ENCODE measurements at regions not wholly inside any gene's neighbourhood (a gene's known extent, or its start where the extent isn't known, plus 50 kb on each side); places are given as distances from the start of the nearest gene placed in this dataset.
A peak's percentile ranks its signal among the peaks of the same experiment; 100 is the strongest.

GRCh38 chr3:177610686-177611633 lies 413.7 kb upstream of the TBL1XR1 start:
- no peak overlapping the region for H3K9ac ChIP-seq (ENCODE audit: low read depth in 1 of 2, low read length in 2 of 2)
- H3K4me3 ChIP-seq (ENCODE audit: low read length in 2 of 2), result no peak overlapping the region
- H3K4me1 ChIP-seq (ENCODE audit: control insufficient read depth in 2 of 2, insufficient read depth in 2 of 2, low read length in 2 of 2), result peaks cover 3 to 19% of the 10 kb centered on the region in 2 donors
- no peak overlapping the region for H3K27ac ChIP-seq (ENCODE audit: low read depth in 2 of 2, low read length in 2 of 2)
- no peaks in the 10 kb centered on the region for H3K36me3 ChIP-seq (ENCODE audit: control insufficient read depth in 2 of 2, insufficient read depth in 2 of 2, low read length in 2 of 2)
- H3K27me3 ChIP-seq (ENCODE audit: control insufficient read depth in 2 of 2, insufficient read depth in 2 of 2, low read length in 2 of 2), result no peaks in the 10 kb centered on the region
- H3K9me3 ChIP-seq (ENCODE audit: control insufficient read depth in 2 of 2, low read length in 2 of 2), result no peaks in the 10 kb centered on the region

- Histone ChIP-seq H3K4me3 (ENCODE audit: low read length in 2 of 2) (no peak overlapping the region), H3K27ac (ENCODE audit: low read depth in 2 of 2, low read length in 2 of 2) (no peak overlapping the region), H3K9ac (ENCODE audit: low read depth in 1 of 2, low read length in 2 of 2) (no peak overlapping the region), H3K36me3 (ENCODE audit: control insufficient read depth in 2 of 2, insufficient read depth in 2 of 2, low read length in 2 of 2) (no peaks in the 10 kb centered on the region), H3K27me3 (ENCODE audit: control insufficient read depth in 2 of 2, insufficient read depth in 2 of 2, low read length in 2 of 2) (no peaks in the 10 kb centered on the region), H3K9me3 (ENCODE audit: control insufficient read depth in 2 of 2, low read length in 2 of 2) (no peaks in the 10 kb centered on the region), H3K4me1 (ENCODE audit: control insufficient read depth in 2 of 2, insufficient read depth in 2 of 2, low read length in 2 of 2) (peaks cover 3 to 19% of the 10 kb centered on the region in 2 donors)
These were observed 414.6 kb upstream of the TBL1XR1 start for GRCh38 chr3:177611752-177612334.

GRCh38 chr3:177613901-177614300 lies 416.6 kb upstream of the TBL1XR1 start:
- peaks cover 3 to 19% of the 10 kb centered on the region in 2 donors for H3K4me1 ChIP-seq (ENCODE audit: control insufficient read depth in 2 of 2, insufficient read depth in 2 of 2, low read length in 2 of 2)
- H3K36me3 ChIP-seq (ENCODE audit: control insufficient read depth in 2 of 2, insufficient read depth in 2 of 2, low read length in 2 of 2), result no peaks in the 10 kb centered on the region
- H3K27ac ChIP-seq (ENCODE audit: low read depth in 2 of 2, low read length in 2 of 2), result no peak overlapping the region
- no peak overlapping the region for H3K4me3 ChIP-seq (ENCODE audit: low read length in 2 of 2)
- no peaks in the 10 kb centered on the region for H3K9me3 ChIP-seq (ENCODE audit: control insufficient read depth in 2 of 2, low read length in 2 of 2)
- H3K27me3 ChIP-seq (ENCODE audit: control insufficient read depth in 2 of 2, insufficient read depth in 2 of 2, low read length in 2 of 2), result no peaks in the 10 kb centered on the region
- H3K9ac ChIP-seq (ENCODE audit: low read depth in 1 of 2, low read length in 2 of 2), result no peak overlapping the region

GRCh38 chr3:177615015-177615414 lies 417.7 kb upstream of the TBL1XR1 start:
- Histone ChIP-seq H3K4me1 (ENCODE audit: control insufficient read depth in 2 of 2, insufficient read depth in 2 of 2, low read length in 2 of 2) (peaks cover 3 to 19% of the 10 kb centered on the region in 2 donors), H3K27me3 (ENCODE audit: control insufficient read depth in 2 of 2, insufficient read depth in 2 of 2, low read length in 2 of 2) (no peaks in the 10 kb centered on the region), H3K9ac (ENCODE audit: low read depth in 1 of 2, low read length in 2 of 2) (no peak overlapping the region), H3K36me3 (ENCODE audit: control insufficient read depth in 2 of 2, insufficient read depth in 2 of 2, low read length in 2 of 2) (no peaks in the 10 kb centered on the region), H3K4me3 (ENCODE audit: low read length in 2 of 2) (no peak overlapping the region), H3K9me3 (ENCODE audit: control insufficient read depth in 2 of 2, low read length in 2 of 2) (no peaks in the 10 kb centered on the region), H3K27ac (ENCODE audit: low read depth in 2 of 2, low read length in 2 of 2) (no peak overlapping the region)

GRCh38 chr3:177618873-177619733 lies 421.8 kb upstream of the TBL1XR1 start:
- peaks cover 0 to 5% of the 10 kb centered on the region in 2 donors for H3K4me1 ChIP-seq (ENCODE audit: control insufficient read depth in 2 of 2, insufficient read depth in 2 of 2, low read length in 2 of 2)

GRCh38 chr3:177620073-177620472 lies 422.8 kb upstream of the TBL1XR1 start:
- Histone ChIP-seq H3K36me3 (ENCODE audit: control insufficient read depth in 2 of 2, insufficient read depth in 2 of 2, low read length in 2 of 2) (no peaks in the 10 kb centered on the region), H3K4me1 (ENCODE audit: control insufficient read depth in 2 of 2, insufficient read depth in 2 of 2, low read length in 2 of 2) (peaks cover 5 to 9% of the 10 kb centered on the region in 2 donors), H3K4me3 (ENCODE audit: low read length in 2 of 2) (no peak overlapping the region), H3K27ac (ENCODE audit: low read depth in 2 of 2, low read length in 2 of 2) (no peak overlapping the region), H3K9ac (ENCODE audit: low read depth in 1 of 2, low read length in 2 of 2) (no peak overlapping the region), H3K27me3 (ENCODE audit: control insufficient read depth in 2 of 2, insufficient read depth in 2 of 2, low read length in 2 of 2) (no peaks in the 10 kb centered on the region), H3K9me3 (ENCODE audit: control insufficient read depth in 2 of 2, low read length in 2 of 2) (no peaks in the 10 kb centered on the region)

More at GRCh38 chr3:177618873-177619733, 421.8 kb upstream of the TBL1XR1 start:
- Histone ChIP-seq H3K36me3 (ENCODE audit: control insufficient read depth in 2 of 2, insufficient read depth in 2 of 2, low read length in 2 of 2) (no peaks in the 10 kb centered on the region), H3K27me3 (ENCODE audit: control insufficient read depth in 2 of 2, insufficient read depth in 2 of 2, low read length in 2 of 2) (no peaks in the 10 kb centered on the region), H3K9me3 (ENCODE audit: control insufficient read depth in 2 of 2, low read length in 2 of 2) (no peaks in the 10 kb centered on the region), H3K9ac (ENCODE audit: low read depth in 1 of 2, low read length in 2 of 2) (no peak overlapping the region), H3K4me3 (ENCODE audit: low read length in 2 of 2) (no peak overlapping the region), H3K27ac (ENCODE audit: low read depth in 2 of 2, low read length in 2 of 2) (no peak overlapping the region)

- Histone ChIP-seq H3K27ac (ENCODE audit: low read depth in 2 of 2, low read length in 2 of 2) (no peak overlapping the region), H3K36me3 (ENCODE audit: control insufficient read depth in 2 of 2, insufficient read depth in 2 of 2, low read length in 2 of 2) (no peaks in the 10 kb centered on the region), H3K4me1 (ENCODE audit: control insufficient read depth in 2 of 2, insufficient read depth in 2 of 2, low read length in 2 of 2) (peaks cover 5 to 6% of the 10 kb centered on the region in 2 donors), H3K4me3 (ENCODE audit: low read length in 2 of 2) (no peak overlapping the region), H3K27me3 (ENCODE audit: control insufficient read depth in 2 of 2, insufficient read depth in 2 of 2, low read length in 2 of 2) (no peaks in the 10 kb centered on the region), H3K9me3 (ENCODE audit: control insufficient read depth in 2 of 2, low read length in 2 of 2) (no peaks in the 10 kb centered on the region), H3K9ac (ENCODE audit: low read depth in 1 of 2, low read length in 2 of 2) (no peak overlapping the region)
These were observed 425.2 kb upstream of the TBL1XR1 start for GRCh38 chr3:177622520-177622919.

GRCh38 chr3:177622982-177623617 lies 425.8 kb upstream of the TBL1XR1 start:
- Histone ChIP-seq H3K27me3 (ENCODE audit: control insufficient read depth in 2 of 2, insufficient read depth in 2 of 2, low read length in 2 of 2) (no peaks in the 10 kb centered on the region), H3K9ac (ENCODE audit: low read depth in 1 of 2, low read length in 2 of 2) (no peak overlapping the region), H3K36me3 (ENCODE audit: control insufficient read depth in 2 of 2, insufficient read depth in 2 of 2, low read length in 2 of 2) (no peaks in the 10 kb centered on the region), H3K27ac (ENCODE audit: low read depth in 2 of 2, low read length in 2 of 2) (no peak overlapping the region), H3K4me1 (ENCODE audit: control insufficient read depth in 2 of 2, insufficient read depth in 2 of 2, low read length in 2 of 2) (peaks cover 5 to 6% of the 10 kb centered on the region in 2 donors), H3K4me3 (ENCODE audit: low read length in 2 of 2) (no peak overlapping the region), H3K9me3 (ENCODE audit: control insufficient read depth in 2 of 2, low read length in 2 of 2) (no peaks in the 10 kb centered on the region)

- H3K27ac ChIP-seq (ENCODE audit: low read depth in 2 of 2, low read length in 2 of 2), result no peak overlapping the region
These were observed 427.5 kb upstream of the TBL1XR1 start for GRCh38 chr3:177624528-177625495.

More at GRCh38 chr3:177624528-177625495, 427.5 kb upstream of the TBL1XR1 start:
- Histone ChIP-seq H3K27me3 (ENCODE audit: control insufficient read depth in 2 of 2, insufficient read depth in 2 of 2, low read length in 2 of 2) (no peaks in the 10 kb centered on the region), H3K9ac (ENCODE audit: low read depth in 1 of 2, low read length in 2 of 2) (no peak overlapping the region), H3K4me3 (ENCODE audit: low read length in 2 of 2) (peak overlapping the region in 1 of 2 donors; percentile 47), H3K4me1 (ENCODE audit: control insufficient read depth in 2 of 2, insufficient read depth in 2 of 2, low read length in 2 of 2) (peaks cover 5 to 6% of the 10 kb centered on the region in 2 donors), H3K36me3 (ENCODE audit: control insufficient read depth in 2 of 2, insufficient read depth in 2 of 2, low read length in 2 of 2) (no peaks in the 10 kb centered on the region), H3K9me3 (ENCODE audit: control insufficient read depth in 2 of 2, low read length in 2 of 2) (no peaks in the 10 kb centered on the region)
